Right lobe of liver (tissue), 6 donors: ENCODE measurements at regions not wholly inside any gene's neighbourhood (a gene's known extent, or its start where the extent isn't known, plus 50 kb on each side); places are given as distances from the start of the nearest gene placed in this dataset.

ENCODE experiments used
- ATAC-seq, 4 donors: fragments of 200-7000 bp; cut with Tn5 transposase; one replicate each; pipeline ENCODE4 v1.9.1; 2020; ENCODE audit warnings: mild to moderate bottlenecking in 4 of 4, moderate library complexity in 4 of 4
- DNase-seq, 3 donors: peaks; one replicate each; pipeline ENCODE4 v3.0.0-alpha.2; 2020
- H3K27ac ChIP-seq, 3 donors: fragments of 200-600 bp; one replicate each; pipeline ENCODE4 v1.8.0; 2022
- H3K27me3 ChIP-seq, 2 donors: fragments of 200-600 bp; one replicate each; pipeline ENCODE4 v1.8.0; 2022
- H3K36me3 ChIP-seq, 4 donors: fragments of 200-600 bp; sonication (generic) in 1 of 4; one replicate each; pipeline versions ENCODE4 v1.5.1 to v1.8.0; 2017 to 2022; ENCODE audit warnings: control low read depth in 1 of 4
- H3K4me1 ChIP-seq, 4 donors: fragments of 200-600 bp; sonication (generic) in 1 of 4; one replicate each; pipeline versions ENCODE4 v1.5.1 to v1.8.0; 2017 to 2022; ENCODE audit warnings: control low read depth in 1 of 4
- H3K4me3 ChIP-seq, 3 donors: fragments of 200-600 bp; one replicate each; pipeline ENCODE4 v1.8.0; 2022
- H3K9me3 ChIP-seq, 4 donors: fragments of 200-600 bp; sonication (generic) in 1 of 4; one replicate each; pipeline versions ENCODE4 v1.5.1 to v1.8.0; 2017 to 2022; ENCODE audit warnings: control low read depth in 1 of 4
- CTCF ChIP-seq, 4 donors: fragments of 200-600 bp in 3 of 4; fragments of 450-650 bp in 1 of 4; IDR thresholded peaks; one replicate each; pipeline versions ENCODE4 v1.5.1 to v1.8.0; 2016 to 2022; ENCODE audit warnings: antibody characterized with exemption in 4 of 4, mild to moderate bottlenecking in 2 of 4
- POLR2A ChIP-seq: fragments of 450-650 bp; IDR thresholded peaks from one replicate; pipeline ENCODE4 v1.6.1; 2017; ENCODE audit warnings: antibody characterized with exemption, mild to moderate bottlenecking
- WGBS: methylation state at CpG from one replicate; pipeline ENCODE4 v1.1.6; 2018; ENCODE audit warnings: low coverage, low lambda C conversion rate; ENCODE audit not compliant: insufficient coverage; ENCODE audit errors: missing lambda C conversion rate; 5-methylcytosine and 5-hydroxymethylcytosine counted together
- intact Hi-C, 2 donors: fragments of 100-400 bp; cut with DNase I; formaldehyde crosslinking; loops; one replicate each; pipeline versions ENCODE4 v1.11.2 to v1.14.1; 2022
- donor health status: DM: no; HTN: yes; CAD: no.
- donor health status: DM: no; HTN: no; CAD: no.
- donor health status: DM: no; HTN: no; CAD: no.
- donor health status: DM: no; HTN: yes; CAD: no.
- donor health status: DM: no; HTN: yes; CAD: no.

- no peaks in the 10 kb centered on the region for H3K4me1 ChIP-seq
- H3K27me3 ChIP-seq, result no peaks in the 10 kb centered on the region
- no peak overlapping the region for H3K4me3 ChIP-seq
- intact Hi-C loops, result no loop called here
- 76% methylated on average over 5 of the region's 5 CpGs for WGBS
- H3K36me3 ChIP-seq, result no peaks in the 10 kb centered on the region
- ATAC-seq (no peak), DNase-seq (no peak)
- no peak for TF ChIP-seq CTCF (IDR thresholded peaks at IDR 0.05)
- TF ChIP-seq POLR2A, result no peak
- no peaks in the 10 kb centered on the region for H3K9me3 ChIP-seq
- no peak overlapping the region for H3K27ac ChIP-seq
These were observed 286.1 kb upstream of the STS start for GRCh38 chrX:6861456-6861855.

- TF ChIP-seq CTCF (IDR thresholded peaks at IDR 0.05) (no peak), POLR2A (no peak)
- intact Hi-C loops, result no loop called here
These were observed 289.8 kb upstream of the STS start for GRCh38 chrX:6857749-6858148.

GRCh38 chrX:6856471-6856870, 291.0 kb upstream of the STS start:
- DNase-seq (no peak), ATAC-seq (no peak)
- Histone ChIP-seq H3K4me1 (no peaks in the 10 kb centered on the region), H3K27me3 (no peaks in the 10 kb centered on the region), H3K9me3 (no peaks in the 10 kb centered on the region), H3K36me3 (no peaks in the 10 kb centered on the region), H3K4me3 (no peak overlapping the region), H3K27ac (no peak overlapping the region)
- WGBS, result 73% methylated on average over 6 of the region's 6 CpGs
- no peak for TF ChIP-seq CTCF (IDR thresholded peaks at IDR 0.05)
- no peak for TF ChIP-seq POLR2A
- intact Hi-C loops, result no loop called here

More at GRCh38 chrX:6857749-6858148, 289.8 kb upstream of the STS start:
- DNase-seq (no peak), ATAC-seq (no peak)
- Histone ChIP-seq H3K27me3 (no peaks in the 10 kb centered on the region), H3K9me3 (no peaks in the 10 kb centered on the region), H3K27ac (no peak overlapping the region), H3K36me3 (no peaks in the 10 kb centered on the region), H3K4me3 (no peak overlapping the region), H3K4me1 (no peaks in the 10 kb centered on the region)
- WGBS, result 90% methylated on average over 2 of the region's 2 CpGs

- 55% methylated on average over 3 of the region's 3 CpGs for WGBS
- ATAC-seq (no peak), DNase-seq (no peak)
- H3K9me3 ChIP-seq, result no peaks in the 10 kb centered on the region
- intact Hi-C loops, result no loop called here
- no peaks in the 10 kb centered on the region for H3K36me3 ChIP-seq
- TF ChIP-seq CTCF (IDR thresholded peaks at IDR 0.05), result no peak
- no peak for TF ChIP-seq POLR2A
- no peaks in the 10 kb centered on the region for H3K4me1 ChIP-seq
- H3K4me3 ChIP-seq, result no peak overlapping the region
- no peak overlapping the region for H3K27ac ChIP-seq
- no peaks in the 10 kb centered on the region for H3K27me3 ChIP-seq
These were observed 294.6 kb upstream of the STS start for GRCh38 chrX:6852869-6853268.

- no peak for DNase-seq
- H3K27me3 ChIP-seq, result no peaks in the 10 kb centered on the region
- intact Hi-C loops, result no loop called here
- no peak overlapping the region for H3K27ac ChIP-seq
- ATAC-seq, result no peak
- H3K36me3 ChIP-seq, result no peaks in the 10 kb centered on the region
- H3K4me1 ChIP-seq, result no peaks in the 10 kb centered on the region
- H3K9me3 ChIP-seq, result no peaks in the 10 kb centered on the region
- no peak overlapping the region for H3K4me3 ChIP-seq
- 80% methylated on average over 1 of the region's 1 CpG for WGBS
- TF ChIP-seq CTCF (IDR thresholded peaks at IDR 0.05) (no peak), POLR2A (no peak)
These were observed 295.4 kb upstream of the STS start for GRCh38 chrX:6852121-6852520.
